ENCODE measurements at regions not wholly inside any gene's neighbourhood (a gene's known extent, or its start where the extent isn't known, plus 50 kb on each side); places are given as distances from the start of the nearest gene placed in this dataset.

GRCh38 chr4:35734381-35735098 is 509.8 kb downstream of the ARAP2 start:
- no peak for FAIRE-seq
- no peak overlapping the region for H3K14ac ChIP-seq (ENCODE audit: insufficient read length)
- no peaks in the 10 kb centered on the region for H3K4me1 ChIP-seq (replicated peaks in 1 of 4; ENCODE audit: control insufficient read depth in 3 of 4, insufficient read depth in 4 of 4, low read length in 3 of 4)
- no peak overlapping the region for H2AFZ ChIP-seq (ENCODE audit: low read length)
- H3K4ac ChIP-seq (replicated peaks; ENCODE audit: insufficient read length, low read depth, low read length): no peak overlapping the region
- no peak overlapping the region for H3K27ac ChIP-seq (ENCODE audit: low read depth, low read length)
- no peaks in the 10 kb centered on the region for H3K23me2 ChIP-seq (ENCODE audit: low read depth, low read length)
- no peak overlapping the region for H2BK5ac ChIP-seq (ENCODE audit: low read depth, low read length)
- no peak overlapping the region for H3K4me2 ChIP-seq (ENCODE audit: insufficient read depth in 1 of 2, low read depth in 2 of 2, low read length in 2 of 2)
- no peaks in the 10 kb centered on the region for H3K79me1 ChIP-seq (ENCODE audit: low read depth, low read length)
- no peaks in the 10 kb centered on the region for H3K27me3 ChIP-seq (replicated peaks in 1 of 4; ENCODE audit: control insufficient read depth in 3 of 4, extremely low read depth in 1 of 4, insufficient read depth in 3 of 4, low read length in 3 of 4)
- no peak overlapping the region for H2BK20ac ChIP-seq (ENCODE audit: low read length)
- H4K20me1 ChIP-seq (replicated peaks in 1 of 2; ENCODE audit: control insufficient read depth in 1 of 2, insufficient read depth in 2 of 2, low read length in 2 of 2): no peaks in the 10 kb centered on the region
- H3K9me3 ChIP-seq (ENCODE audit: insufficient read depth in 2 of 2, low read depth in 1 of 2, low read length in 1 of 2): no peaks in the 10 kb centered on the region
- H3K9ac ChIP-seq (replicated peaks in 1 of 4; ENCODE audit: extremely low read depth in 1 of 4, low read depth in 3 of 4, low read length in 3 of 4): no peak overlapping the region
- H3K4me3 ChIP-seq (ENCODE audit: extremely low read depth in 1 of 4, insufficient read depth in 2 of 4, low read depth in 3 of 4, low read length in 4 of 4): no peak overlapping the region
- CTCF ChIA-PET (ENCODE audit: partially characterized antibody): interaction anchor here (1.5 to 2.1 kb wide), 2 partner anchors 9 to 10 kb away, joined by 5 to 9 read pairs; no protein-coding TSS in a partner anchor
- DNase-seq (ENCODE audit: low read depth in 1 of 2, low spot score in 2 of 2): no peak
- WGBS, 2 experiments (ENCODE audit: extremely low coverage in 1 of 2, insufficient coverage in 1 of 2, insufficient read length in 1 of 2, insufficient replicate concordance in 2 of 2, low coverage in 1 of 2, low lambda C conversion rate in 2 of 2, missing lambda C conversion rate in 1 of 2): 91% methylated on average over 3 of the region's 3 CpGs; no CpG with 5 or more reads in 1 of the 2 experiments
- H2AK5ac ChIP-seq (ENCODE audit: low read depth, low read length): no peak overlapping the region
- no peak overlapping the region for H3K18ac ChIP-seq (ENCODE audit: extremely low read depth, low read length)
- no peak overlapping the region for H4K8ac ChIP-seq (ENCODE audit: extremely low read depth, insufficient read depth, low read length)
- H2BK15ac ChIP-seq (ENCODE audit: low read length): no peak overlapping the region
- no peaks in the 10 kb centered on the region for H3K36me3 ChIP-seq (ENCODE audit: control insufficient read depth in 2 of 4, insufficient read depth in 4 of 4, low read length in 3 of 4)
- H3K79me2 ChIP-seq (ENCODE audit: control insufficient read depth in 1 of 2, insufficient read depth in 2 of 2, low read length in 2 of 2): no peaks in the 10 kb centered on the region
- H3K23ac ChIP-seq (ENCODE audit: insufficient read length): no peak overlapping the region
- H4K91ac ChIP-seq (replicated peaks; ENCODE audit: insufficient read length, low read length): no peak overlapping the region
- POLR2A ChIA-PET (ENCODE audit: partially characterized antibody): no interaction called here
- H4K5ac ChIP-seq (ENCODE audit: insufficient read length, low read depth, low read length): no peak overlapping the region
- H2BK12ac ChIP-seq (ENCODE audit: low read depth, low read length): no peak overlapping the region
- H2BK120ac ChIP-seq (replicated peaks; ENCODE audit: low read depth, low read length): no peak overlapping the region
- H3K56ac ChIP-seq (replicated peaks; ENCODE audit: insufficient read length, low read depth, low read length): no peak overlapping the region
- TF ChIP-seq CBX5 (IDR thresholded peaks at IDR 0.05; ENCODE audit: low read depth, low read length) (no peak), NANOG (IDR thresholded peaks at IDR 0.05; ENCODE audit: insufficient read depth, low read depth, low read length, poor library complexity, severe bottlenecking) (no peak), SAP30 (IDR thresholded peaks at IDR 0.05; ENCODE audit: insufficient read depth, insufficient replicate concordance, low read length) (no peak), JUN (IDR thresholded peaks at IDR 0.05; ENCODE audit: low read depth, low read length) (no peak), CTBP2 (IDR thresholded peaks at IDR 0.05; ENCODE audit: borderline replicate concordance, insufficient read depth, insufficient read length, low read length) (no peak), ATF2 (IDR thresholded peaks at IDR 0.05; ENCODE audit: low read length) (no peak), JUND (IDR thresholded peaks at IDR 0.05; ENCODE audit: low read length) (no peak)
- TF ChIP-seq, protein P1, sequence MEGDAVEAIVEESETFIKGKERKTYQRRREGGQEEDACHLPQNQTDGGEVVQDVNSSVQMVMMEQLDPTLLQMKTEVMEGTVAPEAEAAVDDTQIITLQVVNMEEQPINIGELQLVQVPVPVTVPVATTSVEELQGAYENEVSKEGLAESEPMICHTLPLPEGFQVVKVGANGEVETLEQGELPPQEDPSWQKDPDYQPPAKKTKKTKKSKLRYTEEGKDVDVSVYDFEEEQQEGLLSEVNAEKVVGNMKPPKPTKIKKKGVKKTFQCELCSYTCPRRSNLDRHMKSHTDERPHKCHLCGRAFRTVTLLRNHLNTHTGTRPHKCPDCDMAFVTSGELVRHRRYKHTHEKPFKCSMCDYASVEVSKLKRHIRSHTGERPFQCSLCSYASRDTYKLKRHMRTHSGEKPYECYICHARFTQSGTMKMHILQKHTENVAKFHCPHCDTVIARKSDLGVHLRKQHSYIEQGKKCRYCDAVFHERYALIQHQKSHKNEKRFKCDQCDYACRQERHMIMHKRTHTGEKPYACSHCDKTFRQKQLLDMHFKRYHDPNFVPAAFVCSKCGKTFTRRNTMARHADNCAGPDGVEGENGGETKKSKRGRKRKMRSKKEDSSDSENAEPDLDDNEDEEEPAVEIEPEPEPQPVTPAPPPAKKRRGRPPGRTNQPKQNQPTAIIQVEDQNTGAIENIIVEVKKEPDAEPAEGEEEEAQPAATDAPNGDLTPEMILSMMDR (IDR thresholded peaks at IDR 0.05; ENCODE audit: control extremely low read depth in 1 of 3, insufficient read depth in 1 of 3, low read depth in 1 of 3, low read length in 3 of 3): no peak
